Neuron (in vitro differentiated cells): ENCODE measurements at regions not wholly inside any gene's neighbourhood (a gene's known extent, or its start where the extent isn't known, plus 50 kb on each side); places are given as distances from the start of the nearest gene placed in this dataset.

Experiments used
- H2AFZ ChIP-seq: one replicate; pipeline ENCODE4 v1.6.1; 2013; ENCODE audit warnings: low read depth, mild to moderate bottlenecking, inconsistent platforms, low read length, moderate library complexity
- H3K27me3 ChIP-seq: one replicate; pipeline ENCODE4 v1.6.1; 2013; ENCODE audit warnings: low read length; ENCODE audit not compliant: insufficient read depth
- H3K36me3 ChIP-seq: one replicate; pipeline ENCODE4 v1.6.1; 2013; ENCODE audit warnings: low read length; ENCODE audit not compliant: insufficient read depth
- H3K4me1 ChIP-seq: one replicate; pipeline ENCODE4 v1.6.1; 2013; ENCODE audit warnings: low read length; ENCODE audit not compliant: insufficient read depth
- H3K4me3 ChIP-seq: 2 replicates; pipeline ENCODE4 v1.5.1; 2013; ENCODE audit warnings: mild to moderate bottlenecking, low read length, moderate library complexity
- H3K9me3 ChIP-seq: one replicate; pipeline ENCODE4 v1.6.1; 2013; ENCODE audit warnings: low read length

DNA sequence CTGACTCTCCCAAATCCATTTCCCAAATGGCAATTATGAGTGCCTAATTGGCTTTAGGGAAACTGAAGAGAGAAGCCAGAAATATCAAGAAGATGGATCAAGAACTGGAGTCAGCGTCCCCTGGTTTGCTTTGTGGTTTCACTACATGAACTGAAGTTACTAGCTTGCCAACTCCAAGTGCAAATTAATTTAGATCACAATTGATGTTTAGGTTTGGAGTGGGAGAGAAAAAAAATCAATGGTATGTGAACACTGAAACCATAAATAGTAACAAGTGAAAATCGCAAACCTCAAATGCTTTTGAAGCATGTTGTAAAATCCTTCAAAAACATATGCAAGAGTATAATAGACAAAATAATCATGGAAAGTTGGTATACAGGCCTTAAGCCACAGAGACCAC, 1528.6 kb upstream of the SLC10A2 start:
- H3K4me3 ChIP-seq: no peak overlapping the region
- no peaks in the 10 kb centered on the region for H3K9me3 ChIP-seq
- H2AFZ ChIP-seq: no peak overlapping the region
- no peaks in the 10 kb centered on the region for H3K27me3 ChIP-seq
- no peaks in the 10 kb centered on the region for H3K36me3 ChIP-seq
- peaks cover 7% of the 10 kb centered on the region for H3K4me1 ChIP-seq

DNA sequence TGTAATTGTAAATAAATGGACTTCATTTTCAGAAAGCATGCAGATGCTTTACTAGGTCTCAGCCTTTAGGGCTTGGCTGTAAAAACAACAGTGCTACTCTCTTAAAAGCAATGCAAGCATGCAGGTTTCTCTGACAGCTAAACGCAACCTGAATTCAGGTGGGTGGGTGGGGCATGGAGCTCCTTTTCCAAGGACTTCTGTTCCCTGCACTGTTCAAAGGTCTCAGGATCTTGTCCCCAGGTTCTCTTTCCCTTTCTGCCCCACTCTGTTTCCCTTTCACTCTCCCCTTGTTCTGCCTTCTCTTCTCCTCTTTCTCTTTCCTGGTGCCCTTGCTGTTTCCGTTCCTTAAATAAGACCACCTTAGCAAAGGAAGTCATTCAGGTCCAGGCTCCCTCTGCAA, 1527.5 kb upstream of the SLC10A2 start:
- H3K27me3 ChIP-seq: no peaks in the 10 kb centered on the region
- no peak overlapping the region for H3K4me3 ChIP-seq
- no peaks in the 10 kb centered on the region for H3K36me3 ChIP-seq
- peaks cover 7% of the 10 kb centered on the region for H3K4me1 ChIP-seq
- H2AFZ ChIP-seq: no peak overlapping the region
- no peaks in the 10 kb centered on the region for H3K9me3 ChIP-seq

DNA sequence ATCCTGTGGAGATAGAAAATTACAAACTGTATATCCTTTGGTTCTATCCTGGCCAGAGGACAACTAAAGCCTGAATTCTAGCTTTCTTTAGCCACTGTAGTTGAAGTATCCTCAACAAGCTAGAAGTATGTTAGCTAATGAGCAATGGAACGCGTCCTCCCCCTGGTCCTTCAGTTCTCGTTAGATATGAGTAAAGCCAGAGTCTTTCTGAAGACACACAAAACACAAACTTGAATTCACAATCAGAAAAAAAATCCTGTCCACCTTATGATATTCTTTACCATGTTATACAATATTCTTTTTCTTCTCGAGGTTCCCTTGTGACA, 1527.0 kb upstream of the SLC10A2 start:
- no peaks in the 10 kb centered on the region for H3K36me3 ChIP-seq
- H3K4me1 ChIP-seq: peaks cover 7% of the 10 kb centered on the region
- no peaks in the 10 kb centered on the region for H3K27me3 ChIP-seq
- no peak overlapping the region for H2AFZ ChIP-seq
- no peaks in the 10 kb centered on the region for H3K9me3 ChIP-seq
- H3K4me3 ChIP-seq: no peak overlapping the region

DNA sequence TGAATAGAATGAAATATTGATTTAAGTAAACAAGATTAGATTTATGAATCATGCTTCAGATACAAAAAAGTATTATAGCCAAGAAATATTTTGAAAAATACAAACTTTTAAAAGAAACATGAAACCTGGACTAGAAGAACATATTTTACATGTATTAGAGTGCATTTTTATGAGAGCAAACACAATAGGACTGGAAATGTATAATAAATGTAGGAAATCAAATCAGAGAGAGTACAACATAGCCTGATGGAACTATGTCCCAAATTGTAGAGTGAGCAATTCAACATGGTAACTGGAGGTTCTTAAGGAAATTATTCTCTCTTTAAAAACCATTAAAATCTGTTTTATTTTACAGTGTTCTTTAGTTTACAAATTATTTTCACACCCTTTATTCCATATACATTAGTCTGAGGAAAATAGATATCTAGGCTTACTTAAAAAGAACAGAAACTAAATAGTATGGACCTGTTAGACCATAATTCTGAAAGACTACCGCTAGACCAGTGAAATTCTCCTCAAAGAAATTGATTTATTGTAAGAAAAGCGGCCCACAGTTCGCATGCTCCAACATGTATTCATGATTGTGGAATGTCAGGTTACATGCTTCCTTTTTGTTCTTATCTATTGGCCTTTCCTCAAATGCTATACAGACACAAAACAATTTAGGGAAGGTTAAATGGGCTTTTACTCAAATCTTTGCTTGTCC, 1526.5 kb upstream of the SLC10A2 start:
- Histone ChIP-seq H3K4me1 (peaks cover 4% of the 10 kb centered on the region), H3K27me3 (no peaks in the 10 kb centered on the region), H2AFZ (no peak overlapping the region), H3K36me3 (no peaks in the 10 kb centered on the region), H3K4me3 (no peak overlapping the region), H3K9me3 (no peaks in the 10 kb centered on the region)

DNA sequence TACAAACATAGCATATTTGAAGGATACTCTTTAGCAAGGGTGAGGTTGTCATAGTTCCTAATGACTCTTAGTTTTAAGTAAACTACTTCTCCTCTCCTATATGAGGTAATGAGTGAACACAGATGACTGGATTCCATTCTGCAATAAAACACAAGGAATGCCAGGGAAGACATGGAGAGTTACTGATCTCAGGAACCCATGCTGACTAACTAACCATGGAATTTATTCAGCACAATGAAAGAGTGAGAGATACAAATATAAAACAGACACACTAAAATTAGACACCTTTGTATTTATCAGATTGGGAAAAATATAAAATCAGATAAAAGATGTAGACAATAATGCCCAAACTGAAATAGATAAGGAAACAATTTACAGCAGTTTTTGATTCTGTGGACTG, 1525.9 kb upstream of the SLC10A2 start:
- Histone ChIP-seq H3K4me1 (no peaks in the 10 kb centered on the region), H3K4me3 (no peak overlapping the region), H2AFZ (no peak overlapping the region), H3K27me3 (no peaks in the 10 kb centered on the region), H3K36me3 (no peaks in the 10 kb centered on the region), H3K9me3 (no peaks in the 10 kb centered on the region)

DNA sequence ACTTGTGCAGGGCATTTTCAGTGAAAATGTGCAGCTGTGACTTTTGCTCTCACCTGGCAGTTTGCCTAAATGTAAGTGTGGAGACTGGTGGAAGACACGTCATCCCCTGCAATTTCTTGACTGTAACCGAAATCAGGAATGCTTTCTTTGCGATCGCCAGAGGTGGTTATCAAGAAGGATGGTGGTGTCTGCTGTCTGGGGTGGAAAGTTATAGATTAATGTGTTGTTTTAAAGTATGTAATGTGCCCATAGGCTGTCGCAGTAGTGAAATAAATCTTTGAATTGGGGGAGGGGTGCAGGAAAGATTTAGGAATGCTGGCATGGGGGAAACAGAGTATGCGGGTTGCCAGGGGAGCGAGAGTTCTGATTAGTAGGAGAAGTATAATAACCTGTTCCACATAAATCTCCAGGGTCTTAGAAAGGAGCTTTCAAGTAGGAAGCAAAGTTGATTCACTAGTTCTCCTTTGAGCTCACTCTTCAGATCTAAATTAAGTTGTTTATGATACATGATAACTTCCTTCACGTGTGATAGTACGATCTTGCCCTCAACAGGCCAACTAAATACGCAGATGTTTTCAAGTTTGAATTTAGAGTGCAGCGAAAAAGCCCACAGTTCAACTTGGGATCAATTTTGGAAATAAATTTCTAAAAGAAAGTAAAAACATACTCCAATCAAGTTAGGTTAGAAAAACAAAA, 1520.0 kb upstream of the SLC10A2 start:
- Histone ChIP-seq H2AFZ (no peak overlapping the region), H3K4me3 (no peak overlapping the region), H3K9me3 (no peaks in the 10 kb centered on the region), H3K36me3 (no peaks in the 10 kb centered on the region), H3K27me3 (no peaks in the 10 kb centered on the region), H3K4me1 (no peaks in the 10 kb centered on the region)

DNA sequence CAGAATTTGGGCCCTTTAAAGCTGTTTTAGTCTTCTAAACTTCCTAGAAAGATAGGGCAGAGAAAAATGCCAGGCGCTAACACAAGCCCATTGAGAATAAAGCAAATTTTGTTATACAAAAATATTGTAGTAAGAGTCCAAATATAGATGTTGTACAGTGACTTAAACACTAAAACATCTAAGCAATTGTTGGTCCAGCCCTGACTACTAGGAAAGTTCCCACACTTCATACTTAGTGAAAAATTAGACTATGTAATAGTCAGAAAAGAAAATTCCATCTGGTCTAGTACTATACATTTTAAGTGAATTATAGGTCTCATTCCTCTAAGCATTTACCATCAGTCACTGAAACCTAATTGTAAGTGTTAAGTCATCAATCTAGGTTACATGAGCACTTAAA, 1518.3 kb upstream of the SLC10A2 start:
- Histone ChIP-seq H3K27me3 (no peaks in the 10 kb centered on the region), H2AFZ (no peak overlapping the region)

DNA sequence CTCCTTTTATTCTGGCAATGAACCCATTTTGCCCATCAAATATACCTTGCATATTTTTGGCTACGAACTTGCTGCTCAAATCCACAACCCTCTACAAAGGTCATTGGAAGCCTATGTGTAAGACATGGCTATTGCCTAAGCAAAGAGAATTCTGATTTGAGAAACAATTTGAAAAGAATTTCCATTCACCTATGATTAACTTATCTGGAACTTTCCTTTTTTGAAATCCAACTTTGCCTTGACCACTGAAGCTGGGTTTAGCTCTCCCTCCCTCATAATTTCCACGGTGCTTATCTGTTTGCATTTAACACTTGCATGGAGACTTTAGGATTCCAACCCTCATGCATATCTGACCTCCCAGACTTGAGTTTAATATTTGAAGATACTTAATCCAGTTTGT, 1514.7 kb upstream of the SLC10A2 start:
- Histone ChIP-seq H3K9me3 (no peaks in the 10 kb centered on the region), H3K4me3 (no peak overlapping the region), H2AFZ (no peak overlapping the region), H3K36me3 (no peaks in the 10 kb centered on the region), H3K27me3 (no peaks in the 10 kb centered on the region), H3K4me1 (no peaks in the 10 kb centered on the region)

More for the DNA sequence above, 1518.3 kb upstream of the SLC10A2 start:
- Histone ChIP-seq H3K4me3 (no peak overlapping the region), H3K9me3 (no peaks in the 10 kb centered on the region), H3K36me3 (no peaks in the 10 kb centered on the region), H3K4me1 (no peaks in the 10 kb centered on the region)

DNA sequence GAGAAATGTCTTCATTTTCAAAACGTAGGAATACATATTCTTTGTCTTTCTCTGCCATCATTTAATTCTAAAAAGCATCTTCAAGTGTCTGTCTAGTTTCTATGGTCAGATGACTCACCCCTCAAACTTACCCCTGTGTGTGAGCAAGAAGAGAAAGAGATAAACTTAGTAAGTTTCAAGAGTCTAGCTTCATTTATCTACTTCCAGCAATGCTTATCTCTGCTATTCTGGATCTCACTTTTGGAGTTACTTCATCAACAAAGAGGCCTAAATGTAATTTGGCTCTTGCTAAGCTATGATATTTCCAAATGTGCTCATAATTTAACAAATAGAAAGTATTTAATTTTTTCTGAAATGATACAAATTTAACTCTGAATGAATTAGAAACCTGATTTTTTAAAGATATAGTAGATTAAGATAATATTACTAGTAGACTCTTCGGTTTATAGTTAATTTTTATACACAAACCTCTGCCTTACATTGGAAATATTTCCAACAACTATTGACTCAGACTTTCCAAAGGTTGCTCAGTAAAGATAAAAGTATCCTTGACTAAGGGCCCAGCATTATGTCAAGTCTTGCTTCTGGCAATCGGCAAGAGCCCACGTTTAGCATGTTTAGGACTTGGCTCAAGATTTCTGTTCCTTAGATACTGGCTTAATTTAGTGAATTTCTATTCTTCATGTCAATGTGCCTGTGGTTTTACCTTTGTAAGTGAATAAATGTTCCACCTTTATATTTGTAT, 1511.0 kb upstream of the SLC10A2 start:
- no peaks in the 10 kb centered on the region for H3K9me3 ChIP-seq

DNA sequence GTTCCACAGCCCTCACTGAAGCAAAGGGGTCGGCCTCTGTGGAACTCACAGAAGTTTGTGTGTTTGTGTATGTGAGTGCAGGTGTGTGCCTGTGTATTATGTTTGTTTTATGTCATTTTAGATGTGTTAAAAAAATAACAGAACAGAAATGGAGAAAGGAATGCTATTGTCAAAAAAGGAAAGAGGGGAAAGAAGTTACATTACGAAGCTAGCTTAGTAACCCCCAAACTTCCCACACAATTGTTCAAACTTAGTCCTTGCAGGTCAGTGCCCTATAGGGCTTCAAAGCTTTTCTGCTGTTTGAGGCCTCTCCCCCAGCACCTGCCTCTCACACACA, 1505.6 kb upstream of the SLC10A2 start:
- Histone ChIP-seq H3K4me1 (no peaks in the 10 kb centered on the region), H2AFZ (no peak overlapping the region), H3K9me3 (no peaks in the 10 kb centered on the region), H3K4me3 (no peak overlapping the region), H3K36me3 (no peaks in the 10 kb centered on the region), H3K27me3 (no peaks in the 10 kb centered on the region)

More for the DNA sequence above, 1511.0 kb upstream of the SLC10A2 start:
- Histone ChIP-seq H3K4me1 (no peaks in the 10 kb centered on the region), H3K27me3 (no peaks in the 10 kb centered on the region), H2AFZ (no peak overlapping the region), H3K4me3 (no peak overlapping the region), H3K36me3 (no peaks in the 10 kb centered on the region)

DNA sequence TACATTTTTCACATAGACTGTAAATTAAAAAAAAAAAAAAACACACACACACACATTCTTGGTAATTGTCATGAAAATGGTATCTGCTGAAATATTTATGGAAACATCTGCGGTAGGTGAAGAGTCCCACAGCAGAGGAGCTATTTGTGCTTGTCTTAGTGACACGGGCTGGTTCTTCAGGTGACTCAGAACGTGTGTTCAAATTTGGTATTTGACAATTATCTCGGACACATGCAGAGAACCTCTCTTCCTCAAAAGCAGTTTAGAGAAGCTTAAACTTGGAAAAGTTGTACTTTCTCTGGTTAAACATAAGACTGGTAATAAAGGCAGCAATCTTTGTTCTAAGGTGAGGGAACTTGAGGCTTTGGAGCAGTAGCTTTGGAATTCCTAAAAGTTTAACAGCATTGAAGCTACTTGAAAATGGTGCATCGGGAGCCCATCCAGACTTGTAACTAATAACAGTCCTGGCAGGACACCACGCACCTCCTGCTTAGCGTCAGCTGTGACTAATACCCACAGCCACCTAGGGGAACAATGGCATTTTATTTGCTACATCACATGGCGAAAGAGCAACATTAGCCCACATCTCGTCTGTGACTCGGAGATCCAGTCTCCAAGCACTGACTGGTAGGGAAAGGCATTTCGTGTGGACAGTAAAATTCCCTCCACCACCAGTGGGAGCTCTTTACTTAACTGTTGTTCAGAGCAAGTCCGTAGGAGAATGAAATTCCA, 1505.1 kb upstream of the SLC10A2 start:
- no peaks in the 10 kb centered on the region for H3K9me3 ChIP-seq
- H3K27me3 ChIP-seq: no peaks in the 10 kb centered on the region
- no peak overlapping the region for H3K4me3 ChIP-seq
- no peak overlapping the region for H2AFZ ChIP-seq
- no peaks in the 10 kb centered on the region for H3K36me3 ChIP-seq
- H3K4me1 ChIP-seq: no peaks in the 10 kb centered on the region

DNA sequence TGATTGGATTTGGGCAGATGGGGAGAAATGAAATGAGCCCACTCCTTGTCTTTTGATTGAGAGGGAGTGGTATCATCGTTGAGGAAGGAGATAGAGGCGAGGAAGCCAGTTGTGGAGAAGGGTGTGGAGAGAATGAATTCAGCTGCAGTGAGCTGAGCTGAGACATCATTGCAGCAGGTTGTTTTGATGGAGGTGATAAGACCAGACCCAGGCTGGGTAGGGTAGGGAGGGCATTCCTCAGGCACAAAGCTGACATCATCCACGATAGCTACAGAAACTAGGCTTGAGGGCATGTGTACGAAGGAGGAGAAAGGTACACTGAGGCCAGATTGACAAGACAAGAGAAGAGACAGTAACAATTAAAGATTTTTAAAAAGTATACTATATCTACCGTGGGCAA, 1500.9 kb upstream of the SLC10A2 start:
- H3K36me3 ChIP-seq: no peaks in the 10 kb centered on the region
- H3K4me1 ChIP-seq: no peaks in the 10 kb centered on the region
- no peak overlapping the region for H3K4me3 ChIP-seq
- no peaks in the 10 kb centered on the region for H3K27me3 ChIP-seq
- H3K9me3 ChIP-seq: no peaks in the 10 kb centered on the region
- no peak overlapping the region for H2AFZ ChIP-seq

DNA sequence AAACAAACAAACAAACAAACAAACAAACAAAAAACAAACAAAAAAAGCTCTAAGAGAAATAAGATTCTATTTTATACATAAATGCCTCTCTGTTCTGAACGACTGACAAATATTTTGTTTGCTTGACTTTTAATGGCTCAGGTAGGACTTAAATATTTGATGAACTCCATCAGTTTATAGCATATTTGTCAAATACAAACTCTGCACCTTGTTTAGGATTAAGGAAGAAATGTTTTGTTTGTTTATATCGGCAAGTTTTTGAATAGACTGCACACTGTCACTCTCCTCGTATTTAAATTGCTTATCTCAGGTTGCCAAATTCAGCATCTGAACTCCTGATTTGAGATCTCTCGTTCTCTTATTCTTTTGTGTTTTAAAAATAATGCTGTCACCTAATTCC, 1499.7 kb upstream of the SLC10A2 start:
- H3K9me3 ChIP-seq: no peaks in the 10 kb centered on the region
- H3K36me3 ChIP-seq: no peaks in the 10 kb centered on the region
- H3K4me3 ChIP-seq: no peak overlapping the region
- H3K4me1 ChIP-seq: no peaks in the 10 kb centered on the region
- no peaks in the 10 kb centered on the region for H3K27me3 ChIP-seq
- no peak overlapping the region for H2AFZ ChIP-seq
